Mononuclear cell (primary cell): ENCODE measurements at regions not wholly inside any gene's neighbourhood (a gene's known extent, or its start where the extent isn't known, plus 50 kb on each side); places are given as distances from the start of the nearest gene placed in this dataset.

Experiments
- H3K27me3 ChIP-seq: 2 replicates; pipeline ENCODE4 v1.6.0; 2011; ENCODE audit warnings: low read length, control low read depth; ENCODE audit not compliant: insufficient read depth
- H3K4me1 ChIP-seq: 2 replicates; pipeline ENCODE4 v1.5.1; 2011; ENCODE audit warnings: mild to moderate bottlenecking, low read length, control low read depth; ENCODE audit not compliant: insufficient read depth
- H3K4me3 ChIP-seq: 2 replicates; pipeline ENCODE4 v1.5.1; 2011; ENCODE audit warnings: mild to moderate bottlenecking, low read length, moderate library complexity
- H3K9me3 ChIP-seq: 2 replicates; pipeline ENCODE4 v1.5.1; 2011; ENCODE audit warnings: low read depth, mild to moderate bottlenecking, control low read depth, low read length

GRCh38 chr18:70981400-70982140, 692.7 kb downstream of the SOCS6 start:
- Histone ChIP-seq H3K27me3 (no peaks in the 10 kb centered on the region), H3K4me1 (no peaks in the 10 kb centered on the region), H3K9me3 (no peaks in the 10 kb centered on the region), H3K4me3 (no peak overlapping the region)

DNA sequence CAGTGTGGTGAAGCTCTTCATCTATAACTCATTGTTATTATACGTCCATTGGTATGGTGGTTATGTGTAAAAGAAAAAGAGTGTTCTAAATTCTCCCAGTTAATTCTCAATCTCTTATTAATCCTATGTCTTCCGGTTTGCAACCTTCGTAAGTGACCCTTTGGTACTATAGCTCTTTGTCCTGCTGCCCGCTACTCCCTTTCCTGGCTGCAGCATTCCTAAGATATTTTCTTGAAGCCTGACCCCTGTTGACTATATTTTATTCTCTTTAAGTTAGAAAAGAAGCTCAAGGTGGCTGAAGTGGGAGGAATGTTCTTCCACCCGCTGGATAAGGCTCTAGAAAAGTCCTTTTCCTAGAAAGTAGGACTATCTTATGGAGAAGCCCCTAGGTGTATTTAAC, 684.8 kb downstream of the SOCS6 start:
- no peaks in the 10 kb centered on the region for H3K4me1 ChIP-seq
- no peak overlapping the region for H3K4me3 ChIP-seq
- H3K9me3 ChIP-seq, result no peaks in the 10 kb centered on the region
- no peaks in the 10 kb centered on the region for H3K27me3 ChIP-seq

DNA sequence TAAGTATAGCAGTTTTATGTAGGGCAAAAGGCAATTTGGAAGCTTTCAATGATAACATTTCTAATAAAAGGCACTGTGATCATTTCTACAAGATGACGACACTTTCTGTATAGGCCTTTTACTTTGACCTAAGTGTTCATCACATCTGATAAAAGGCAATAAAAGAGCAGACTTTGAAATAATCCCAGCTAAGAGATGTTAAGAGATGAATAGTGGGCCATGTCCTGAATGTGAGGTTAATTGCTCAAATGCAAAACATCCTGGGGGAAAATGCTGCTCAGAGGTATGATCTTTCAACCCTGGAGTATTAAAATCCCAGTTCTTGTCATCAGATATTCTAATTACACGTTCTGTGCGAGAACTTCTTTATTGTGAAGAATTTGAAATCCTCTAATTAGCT, 677.6 kb downstream of the SOCS6 start:
- H3K27me3 ChIP-seq, result no peaks in the 10 kb centered on the region
- no peaks in the 10 kb centered on the region for H3K4me1 ChIP-seq
- no peak overlapping the region for H3K4me3 ChIP-seq
- H3K9me3 ChIP-seq, result no peaks in the 10 kb centered on the region

DNA sequence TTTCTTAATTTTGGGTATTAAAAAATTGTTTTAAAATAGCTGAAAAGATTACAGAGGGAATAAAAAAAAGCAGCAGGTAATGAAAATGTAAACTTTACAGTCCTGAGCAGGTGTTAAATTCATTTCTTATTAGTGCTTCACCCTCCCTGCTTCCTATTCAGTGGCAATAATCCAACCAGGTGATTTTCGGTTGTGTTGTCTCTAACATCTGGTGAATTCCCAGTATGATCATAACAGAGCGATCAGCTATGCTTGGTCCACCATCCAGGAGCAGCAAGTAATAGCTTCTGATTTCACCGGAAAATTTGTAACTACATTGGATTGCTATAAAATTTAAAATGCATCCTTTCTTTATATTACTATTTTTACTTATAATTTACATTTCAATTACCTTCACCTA, 673.1 kb downstream of the SOCS6 start:
- H3K27me3 ChIP-seq, result no peaks in the 10 kb centered on the region

DNA sequence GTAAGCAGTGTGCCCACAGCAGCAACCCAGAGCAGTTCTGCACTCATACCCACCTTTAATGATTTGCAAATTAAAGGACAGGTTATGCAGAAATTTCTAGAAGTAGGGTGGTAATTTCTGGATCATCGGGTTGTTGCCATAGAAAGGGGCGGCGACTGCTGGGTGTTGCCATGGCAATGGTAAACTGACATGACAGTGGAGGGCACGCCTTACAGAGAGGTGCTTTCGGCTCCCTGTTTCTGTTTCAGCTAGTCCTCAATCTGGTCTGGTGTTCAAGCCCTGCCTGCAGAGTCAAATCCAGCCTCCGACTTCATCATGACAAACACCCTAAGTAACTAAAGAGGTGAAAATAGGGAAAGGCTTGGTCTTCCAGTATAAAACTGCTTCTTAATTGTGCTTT, 667.7 kb downstream of the SOCS6 start:
- Histone ChIP-seq H3K9me3 (no peaks in the 10 kb centered on the region), H3K4me1 (no peaks in the 10 kb centered on the region), H3K27me3 (no peaks in the 10 kb centered on the region), H3K4me3 (no peak overlapping the region)

More for the DNA sequence above, 673.1 kb downstream of the SOCS6 start:
- Histone ChIP-seq H3K4me1 (no peaks in the 10 kb centered on the region), H3K9me3 (no peaks in the 10 kb centered on the region), H3K4me3 (no peak overlapping the region)

GRCh38 chr18:70936160-70936559, 647.3 kb downstream of the SOCS6 start:
- Histone ChIP-seq H3K4me3 (no peak overlapping the region), H3K27me3 (no peaks in the 10 kb centered on the region), H3K4me1 (no peaks in the 10 kb centered on the region), H3K9me3 (no peaks in the 10 kb centered on the region)

DNA sequence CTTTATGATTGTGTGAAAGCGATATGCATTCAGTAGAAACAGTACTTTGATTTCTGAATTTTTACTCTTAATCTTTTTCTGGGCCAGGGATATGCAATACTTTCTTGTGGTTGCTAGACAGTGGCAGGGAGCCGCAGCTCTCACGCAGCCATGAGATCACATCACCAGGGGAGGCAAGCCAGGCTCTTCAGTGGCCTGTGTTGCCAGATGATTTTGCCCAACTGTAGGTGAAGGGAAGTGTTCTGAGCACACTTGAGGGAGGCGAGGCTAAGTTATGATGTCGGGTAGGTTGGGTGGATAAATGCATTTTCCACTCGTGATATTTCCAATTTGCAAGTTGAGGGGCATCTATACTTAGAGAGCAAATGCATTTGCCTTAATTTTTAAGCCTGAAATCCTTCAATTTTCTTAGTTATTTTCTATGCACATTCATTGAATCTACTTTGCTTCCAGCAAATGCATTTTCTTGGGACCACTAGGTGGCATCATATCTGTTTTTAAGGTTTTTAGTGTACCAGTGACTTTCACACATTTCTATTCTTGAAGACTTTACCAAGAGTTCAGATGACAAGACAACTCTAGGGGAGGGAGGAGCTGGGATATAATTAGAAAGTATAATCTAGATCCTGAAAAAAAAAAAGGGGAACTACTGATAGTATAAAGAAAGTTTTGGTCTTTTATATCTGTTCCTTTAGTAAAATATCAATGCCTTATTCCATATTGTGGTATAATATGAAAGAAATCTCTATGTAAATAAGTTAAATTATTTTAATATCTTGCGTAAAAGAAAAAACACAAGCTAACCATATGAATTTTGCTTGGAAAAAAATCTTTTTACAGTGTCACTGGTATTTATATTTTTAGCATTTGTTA, 643.3 kb downstream of the SOCS6 start:
- no peaks in the 10 kb centered on the region for H3K9me3 ChIP-seq
- no peaks in the 10 kb centered on the region for H3K27me3 ChIP-seq
- H3K4me3 ChIP-seq, result no peak overlapping the region
- H3K4me1 ChIP-seq, result no peaks in the 10 kb centered on the region

DNA sequence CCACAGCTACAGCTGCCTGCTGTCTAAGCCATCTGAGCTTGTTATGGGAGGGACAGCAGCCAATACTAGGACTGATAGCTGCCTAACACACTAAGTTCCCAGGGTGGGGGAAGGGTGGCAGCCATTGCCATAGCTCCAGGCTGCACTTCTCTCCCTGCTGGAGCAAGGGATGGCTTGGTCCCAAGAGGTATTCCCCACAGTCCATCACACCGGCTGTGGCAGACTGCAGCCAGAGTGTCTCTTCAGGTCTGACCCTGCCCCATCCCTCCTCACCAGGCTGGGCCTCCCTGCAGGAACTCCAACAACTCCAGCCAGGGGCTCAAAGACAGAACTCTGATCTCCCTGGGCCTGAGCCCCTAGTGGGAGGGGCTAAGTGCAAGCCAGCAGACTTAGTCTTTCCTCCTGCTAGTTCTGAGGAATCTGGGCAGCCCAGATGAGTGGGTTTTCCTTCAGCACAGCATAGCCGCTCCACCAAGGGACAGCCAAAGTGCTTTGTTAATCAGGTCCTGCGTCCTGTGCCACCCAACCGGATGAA, 632.1 kb downstream of the SOCS6 start:
- no peaks in the 10 kb centered on the region for H3K27me3 ChIP-seq
- H3K9me3 ChIP-seq, result no peaks in the 10 kb centered on the region
- no peak overlapping the region for H3K4me3 ChIP-seq
- H3K4me1 ChIP-seq, result no peaks in the 10 kb centered on the region

- no peaks in the 10 kb centered on the region for H3K27me3 ChIP-seq
- H3K4me3 ChIP-seq, result no peak overlapping the region
- H3K4me1 ChIP-seq, result no peaks in the 10 kb centered on the region
- H3K9me3 ChIP-seq, result no peaks in the 10 kb centered on the region
Observed at GRCh38 chr18:70907673-70908072, 618.8 kb downstream of the SOCS6 start.

DNA sequence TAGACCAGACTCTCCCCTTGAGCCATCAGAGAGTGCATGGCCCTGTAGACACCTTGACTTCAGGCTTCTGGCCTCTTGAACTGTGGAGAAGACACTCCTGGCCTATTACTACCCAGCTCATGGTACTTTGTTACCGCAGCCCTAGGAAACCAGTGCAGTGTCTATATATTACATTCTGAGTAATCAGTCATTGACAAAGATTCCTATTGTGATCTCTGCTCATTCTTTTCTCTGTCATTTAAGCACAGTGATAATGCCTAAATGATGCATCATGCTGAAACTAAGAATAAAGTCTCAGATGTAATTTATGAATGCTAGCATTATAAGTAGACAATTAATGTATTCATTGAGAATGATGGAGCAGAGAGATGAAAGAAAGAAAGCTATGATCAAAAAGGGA, 603.5 kb downstream of the SOCS6 start:
- Histone ChIP-seq H3K4me3 (no peak overlapping the region), H3K9me3 (no peaks in the 10 kb centered on the region), H3K27me3 (no peaks in the 10 kb centered on the region), H3K4me1 (no peaks in the 10 kb centered on the region)

DNA sequence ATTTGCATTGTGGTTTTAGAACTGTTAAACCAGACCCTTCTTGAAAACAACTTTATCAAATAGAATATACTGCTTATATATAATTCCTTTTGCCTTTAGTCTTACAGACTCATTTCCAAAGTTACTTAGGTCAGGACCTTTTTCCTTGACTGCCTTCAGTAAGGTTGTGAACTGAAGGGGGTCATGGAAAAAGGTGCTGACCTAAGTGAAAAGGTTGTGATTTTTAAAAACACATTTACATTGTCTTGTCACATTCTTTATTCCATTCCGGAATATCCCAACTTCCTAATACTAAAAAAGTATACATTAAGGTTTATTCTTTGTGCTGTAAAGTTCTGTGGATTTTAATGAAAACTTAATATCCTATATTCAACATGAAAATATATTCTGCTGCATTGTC, 581.4 kb downstream of the SOCS6 start:
- Histone ChIP-seq H3K9me3 (no peaks in the 10 kb centered on the region), H3K4me3 (no peak overlapping the region), H3K4me1 (no peaks in the 10 kb centered on the region), H3K27me3 (no peaks in the 10 kb centered on the region)

- Histone ChIP-seq H3K27me3 (no peaks in the 10 kb centered on the region), H3K9me3 (no peaks in the 10 kb centered on the region), H3K4me1 (no peaks in the 10 kb centered on the region), H3K4me3 (no peak overlapping the region)
Observed at GRCh38 chr18:70848329-70848728, 559.5 kb downstream of the SOCS6 start.

GRCh38 chr18:70840649-70841048, 551.8 kb downstream of the SOCS6 start:
- H3K27me3 ChIP-seq, result no peaks in the 10 kb centered on the region
- no peaks in the 10 kb centered on the region for H3K4me1 ChIP-seq
- no peak overlapping the region for H3K4me3 ChIP-seq
- no peaks in the 10 kb centered on the region for H3K9me3 ChIP-seq

- Histone ChIP-seq H3K4me3 (no peak overlapping the region), H3K27me3 (no peaks in the 10 kb centered on the region), H3K4me1 (no peaks in the 10 kb centered on the region), H3K9me3 (no peaks in the 10 kb centered on the region)
Observed at GRCh38 chr18:70827632-70828031, 538.8 kb downstream of the SOCS6 start.

- H3K4me3 ChIP-seq, result no peak overlapping the region
- no peaks in the 10 kb centered on the region for H3K27me3 ChIP-seq
- H3K4me1 ChIP-seq, result no peaks in the 10 kb centered on the region
- no peaks in the 10 kb centered on the region for H3K9me3 ChIP-seq
Observed at GRCh38 chr18:70826571-70826970, 537.7 kb downstream of the SOCS6 start.
